AG04449 (cell line): ENCODE measurements at regions not wholly inside any gene's neighbourhood (a gene's known extent, or its start where the extent isn't known, plus 50 kb on each side); places are given as distances from the start of the nearest gene placed in this dataset.

Experiments
- CTCF ChIA-PET: fragments of 350-600 bp; formaldehyde crosslinking; extraction: SDS; loops from one replicate; lab custom pipeline; 2021; ENCODE audit warnings: antibody characterized with exemption; lab: Yijun Ruan, JAX
- POLR2A ChIA-PET: fragments of 400-600, 350-600 bp; formaldehyde crosslinking; extraction: SDS; loops from one replicate; lab custom pipeline; 2020; ENCODE audit warnings: antibody characterized with exemption, inconsistent platforms; lab: Yijun Ruan, JAX
- DNase-seq: peaks from one replicate; pipeline ENCODE4 v3.0.0-alpha.2; 2010; ENCODE audit warnings: low read depth, low spot score
- H3K4me3 ChIP-seq: 2 replicates; pipeline ENCODE4 v1.5.1; 2011; ENCODE audit warnings: low read depth, mild to moderate bottlenecking, control low read depth, low read length
- CTCF ChIP-seq: IDR thresholded peaks from one replicate; pipeline ENCODE4 v1.5.1; 2011; ENCODE audit warnings: mild to moderate bottlenecking, moderate library complexity, low read length, control low read depth, inconsistent platforms; ENCODE audit not compliant: insufficient read depth; ENCODE audit errors: missing control alignments

- ChIA-PET CTCF (no interaction called here), POLR2A (no interaction called here)
- DNase-seq, result no peak
- no peak for TF ChIP-seq CTCF
- H3K4me3 ChIP-seq, result no peak overlapping the region
These were observed 165.4 kb downstream of the PHETA1 start for GRCh38 chr12:111203446-111203845.

DNA sequence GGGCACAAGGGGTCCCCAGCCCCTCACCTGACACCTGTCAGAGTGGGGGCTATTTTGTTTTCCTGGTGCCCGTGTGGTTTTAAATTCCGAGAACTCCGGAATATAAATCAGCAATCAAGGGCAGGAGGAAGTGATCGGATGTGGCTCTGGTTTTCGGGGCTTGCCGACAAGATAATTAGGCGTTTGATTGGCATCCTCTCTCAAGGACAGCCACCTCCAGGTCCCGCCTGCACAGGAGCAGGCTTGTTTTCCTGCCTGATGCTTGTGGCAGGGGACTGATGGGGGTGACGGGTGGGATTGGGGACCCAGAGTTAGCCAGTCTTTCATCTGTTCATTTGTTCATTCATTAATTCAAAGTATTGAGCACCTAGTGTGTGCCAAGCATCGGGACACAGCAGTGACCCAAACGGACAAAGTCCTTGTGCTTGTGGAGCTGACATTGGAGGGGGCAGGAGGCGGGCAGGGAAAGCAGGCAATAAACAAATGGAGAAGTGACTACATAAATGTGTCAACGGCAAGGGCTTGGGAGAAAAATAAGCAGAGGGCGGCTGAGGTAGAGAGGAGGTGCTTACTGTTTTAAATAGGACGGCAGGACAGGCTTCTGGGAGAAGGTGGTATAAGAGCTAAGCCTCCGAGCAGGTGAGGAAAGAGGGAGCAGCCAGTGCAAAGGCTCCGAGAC lies 166.5 kb downstream of the PHETA1 start:
- ChIA-PET POLR2A (no interaction called here), CTCF (no interaction called here)
- DNase-seq, result no peak
- TF ChIP-seq CTCF, result no peak
- no peak overlapping the region for H3K4me3 ChIP-seq

GRCh38 chr12:111201495-111202236 lies 167.2 kb downstream of the PHETA1 start:
- no peak for TF ChIP-seq CTCF
- CTCF ChIA-PET, result no interaction called here
- no peak overlapping the region for H3K4me3 ChIP-seq
- POLR2A ChIA-PET, result no interaction called here
- no peak for DNase-seq

DNA sequence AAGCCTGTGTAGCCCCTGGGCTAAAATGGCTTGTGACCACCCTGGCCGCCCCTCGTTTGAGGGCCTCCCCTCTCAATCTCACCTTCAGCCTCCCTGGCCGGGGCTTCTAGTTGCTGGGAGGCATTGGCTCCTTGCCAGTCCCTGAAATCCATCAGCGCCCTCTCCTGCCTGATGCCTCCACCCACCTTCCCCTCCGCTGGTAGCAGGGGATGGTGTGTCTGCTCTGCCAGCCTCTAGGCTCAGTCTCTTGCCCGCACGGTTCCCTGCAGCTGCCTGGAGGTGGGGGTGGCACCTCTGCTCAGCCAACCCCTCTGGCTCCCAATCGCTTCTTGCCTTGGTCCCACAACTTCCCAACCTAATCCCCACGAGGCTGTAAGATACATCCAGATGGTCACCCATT lies 167.9 kb downstream of the PHETA1 start:
- ChIA-PET POLR2A (no interaction called here), CTCF (no interaction called here)
- DNase-seq, result no peak
- H3K4me3 ChIP-seq, result no peak overlapping the region
- TF ChIP-seq CTCF, result no peak

DNA sequence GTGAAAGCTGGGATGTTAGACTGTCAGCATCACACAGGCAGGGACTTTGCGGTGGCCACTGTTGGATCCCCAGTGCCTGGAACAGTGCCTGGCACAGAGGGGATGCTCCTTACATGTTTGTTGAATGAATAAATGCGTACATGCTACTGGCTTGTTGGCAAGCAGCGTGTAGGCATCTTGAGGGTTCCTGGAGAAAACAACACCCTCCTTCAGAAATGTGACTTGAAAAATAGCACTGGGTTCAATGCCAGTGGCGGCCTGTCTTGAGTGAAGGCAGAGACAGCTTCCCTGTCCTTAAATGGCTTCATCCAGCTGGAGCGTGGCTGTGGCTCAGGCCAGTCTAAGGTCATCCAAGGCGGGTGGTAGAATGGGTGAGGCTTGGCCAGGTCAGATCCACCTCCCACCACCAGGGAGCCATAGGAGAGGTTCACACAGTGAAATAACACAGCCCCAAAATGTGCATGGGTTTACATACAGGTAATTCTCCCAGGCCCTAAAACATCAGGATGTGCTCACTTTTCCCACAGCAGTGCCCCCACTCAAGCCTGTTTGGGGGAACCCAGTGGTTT lies 171.4 kb downstream of the PHETA1 start:
- DNase-seq, result no peak
- CTCF ChIA-PET, result no interaction called here
- TF ChIP-seq CTCF, result no peak
- POLR2A ChIA-PET, result no interaction called here
- no peak overlapping the region for H3K4me3 ChIP-seq

GRCh38 chr12:111196532-111196931 lies 172.4 kb downstream of the PHETA1 start:
- no peak for DNase-seq
- POLR2A ChIA-PET, result no interaction called here
- no peak for TF ChIP-seq CTCF
- H3K4me3 ChIP-seq, result no peak overlapping the region
- CTCF ChIA-PET, result no interaction called here
